AG04450 (cell line): ENCODE measurements at regions not wholly inside any gene's neighbourhood (a gene's known extent, or its start where the extent isn't known, plus 50 kb on each side); places are given as distances from the start of the nearest gene placed in this dataset.

Source experiments
- CTCF ChIA-PET: fragments of 300-600, 350-600 bp; formaldehyde crosslinking; extraction: SDS; loops from one replicate; lab custom pipeline; 2022; ENCODE audit warnings: antibody characterized with exemption, inconsistent platforms; lab: Charles Lee
- POLR2A ChIA-PET: fragments of 350-600 bp; formaldehyde crosslinking; extraction: SDS; loops from one replicate; lab custom pipeline; 2021; ENCODE audit warnings: antibody characterized with exemption, inconsistent platforms; lab: Yijun Ruan, JAX
- DNase-seq: peaks from one replicate; pipeline ENCODE4 v3.0.0-alpha.2; 2011; ENCODE audit warnings: low read depth, low spot score
- H3K27ac ChIP-seq: one replicate; pipeline ENCODE4 v1.5.1; 2012; ENCODE audit warnings: low read depth, low read length, control low read depth
- H3K27me3 ChIP-seq: one replicate; pipeline ENCODE4 v1.6.0; 2012; ENCODE audit warnings: low read length; ENCODE audit not compliant: control insufficient read depth, insufficient read depth
- H3K4me3 ChIP-seq: 2 replicates; pipeline ENCODE4 v1.5.1; 2011; ENCODE audit warnings: mild to moderate bottlenecking, low read depth, low read length, control low read depth
- H3K9me3 ChIP-seq: 2 replicates; pipeline ENCODE4 v1.5.1; 2012; ENCODE audit warnings: low read length; ENCODE audit not compliant: control insufficient read depth, insufficient read depth
- TF ChIP-seq, protein P1 (sequence below): IDR thresholded peaks from 2 replicates; pipeline ENCODE4 v1.5.1; 2011; ENCODE audit warnings: low read depth, low read length, control low read depth, inconsistent platforms

DNA sequence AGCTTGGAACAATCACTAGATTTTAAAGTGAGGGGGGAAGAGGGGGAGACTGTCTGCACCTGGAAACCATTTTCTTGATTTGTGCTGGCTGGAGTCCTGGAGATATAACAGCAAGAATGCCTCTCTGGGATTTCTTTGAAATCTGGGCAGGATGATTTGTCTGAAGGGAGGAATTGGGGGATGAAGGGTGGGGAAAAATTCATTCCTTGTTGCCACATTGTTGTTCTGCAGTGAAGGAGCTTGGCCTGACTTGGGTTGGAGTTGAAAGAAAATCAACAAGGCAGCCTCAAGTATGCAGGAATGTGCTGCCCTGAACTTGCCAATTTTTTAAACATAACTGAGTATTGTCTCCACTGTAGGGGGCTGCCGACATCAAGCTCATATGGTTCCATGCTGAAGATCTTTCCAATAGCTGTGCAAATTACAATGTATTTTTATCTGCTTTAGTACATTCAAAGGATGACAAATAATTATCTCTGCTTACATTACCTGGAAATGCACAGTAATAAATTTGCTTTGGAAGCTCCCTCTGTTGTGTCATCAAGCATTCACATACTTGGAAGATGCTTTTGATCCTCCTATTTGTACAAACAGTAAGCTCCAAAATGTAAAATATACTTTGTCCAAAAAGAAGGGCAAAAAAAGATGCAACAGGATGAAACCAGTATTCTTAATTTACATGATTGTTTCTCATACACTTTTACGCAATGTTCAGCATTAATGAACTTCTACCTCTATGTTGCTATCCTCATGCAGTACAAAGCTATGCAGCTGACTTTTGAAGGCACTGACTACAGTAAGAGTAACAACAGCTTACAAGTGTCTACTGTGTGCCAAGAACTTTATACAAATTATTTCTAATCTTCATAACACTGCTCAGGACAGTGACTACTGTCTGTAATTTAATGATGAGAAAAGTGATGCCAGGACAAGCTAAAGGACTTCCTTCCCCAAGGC lies 627.9 kb upstream of the KLF12 start:
- Histone ChIP-seq H3K27me3 (no peaks in the 10 kb centered on the region), H3K4me3 (no peak overlapping the region), H3K27ac (no peak overlapping the region), H3K9me3 (no peaks in the 10 kb centered on the region)
- POLR2A ChIA-PET = no interaction called here
- TF ChIP-seq, protein P1, sequence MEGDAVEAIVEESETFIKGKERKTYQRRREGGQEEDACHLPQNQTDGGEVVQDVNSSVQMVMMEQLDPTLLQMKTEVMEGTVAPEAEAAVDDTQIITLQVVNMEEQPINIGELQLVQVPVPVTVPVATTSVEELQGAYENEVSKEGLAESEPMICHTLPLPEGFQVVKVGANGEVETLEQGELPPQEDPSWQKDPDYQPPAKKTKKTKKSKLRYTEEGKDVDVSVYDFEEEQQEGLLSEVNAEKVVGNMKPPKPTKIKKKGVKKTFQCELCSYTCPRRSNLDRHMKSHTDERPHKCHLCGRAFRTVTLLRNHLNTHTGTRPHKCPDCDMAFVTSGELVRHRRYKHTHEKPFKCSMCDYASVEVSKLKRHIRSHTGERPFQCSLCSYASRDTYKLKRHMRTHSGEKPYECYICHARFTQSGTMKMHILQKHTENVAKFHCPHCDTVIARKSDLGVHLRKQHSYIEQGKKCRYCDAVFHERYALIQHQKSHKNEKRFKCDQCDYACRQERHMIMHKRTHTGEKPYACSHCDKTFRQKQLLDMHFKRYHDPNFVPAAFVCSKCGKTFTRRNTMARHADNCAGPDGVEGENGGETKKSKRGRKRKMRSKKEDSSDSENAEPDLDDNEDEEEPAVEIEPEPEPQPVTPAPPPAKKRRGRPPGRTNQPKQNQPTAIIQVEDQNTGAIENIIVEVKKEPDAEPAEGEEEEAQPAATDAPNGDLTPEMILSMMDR = no peak
- no peak for DNase-seq
- CTCF ChIA-PET = no interaction called here

DNA sequence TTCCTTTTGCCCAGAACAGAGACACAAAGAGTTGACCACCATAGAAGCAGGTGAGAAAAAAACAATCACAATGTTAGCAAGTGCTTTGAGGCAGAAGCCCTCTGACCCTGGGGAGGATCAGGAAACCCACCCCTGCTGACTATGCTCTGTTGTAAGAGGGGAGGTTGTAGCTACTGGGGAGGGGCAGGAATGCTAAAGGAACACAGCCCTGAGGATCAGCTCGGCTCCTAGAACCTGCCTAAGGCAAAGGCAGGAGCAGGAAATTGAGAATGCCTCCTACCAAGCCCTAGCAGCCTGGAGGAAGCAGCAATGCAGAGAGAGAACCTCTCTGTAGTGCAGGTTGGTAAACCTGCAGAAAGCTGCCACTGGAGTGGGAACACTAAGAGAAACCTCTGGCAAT lies 624.0 kb upstream of the KLF12 start:
- TF ChIP-seq, protein P1 = no peak
- Histone ChIP-seq H3K27me3 (no peaks in the 10 kb centered on the region), H3K27ac (no peak overlapping the region), H3K4me3 (no peak overlapping the region), H3K9me3 (no peaks in the 10 kb centered on the region)
- CTCF ChIA-PET = no interaction called here
- no peak for DNase-seq
- POLR2A ChIA-PET = no interaction called here

DNA sequence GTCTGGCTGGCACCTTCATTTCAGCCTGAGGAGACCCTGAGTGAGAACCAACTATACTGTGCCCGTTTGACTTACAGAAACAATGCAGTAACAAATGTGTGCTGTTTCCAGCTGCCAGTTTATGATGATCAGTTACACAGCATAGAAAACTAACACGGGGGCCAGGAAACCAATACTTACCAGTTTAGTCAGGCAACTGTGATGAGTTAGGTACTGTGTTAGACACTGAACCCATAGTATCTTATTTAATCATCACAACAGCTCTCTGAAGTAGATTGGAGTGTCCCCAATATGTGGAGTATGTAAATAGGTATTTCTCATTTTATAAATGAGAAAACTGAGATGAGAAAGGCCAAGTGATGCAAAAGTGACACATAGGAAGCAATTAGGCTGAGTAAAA lies 620.9 kb upstream of the KLF12 start:
- Histone ChIP-seq H3K4me3 (no peak overlapping the region), H3K27ac (no peak overlapping the region), H3K9me3 (no peaks in the 10 kb centered on the region), H3K27me3 (no peaks in the 10 kb centered on the region)
- no peak for DNase-seq
- CTCF ChIA-PET = no interaction called here
- POLR2A ChIA-PET = no interaction called here
- TF ChIP-seq, protein P1 = no peak

DNA sequence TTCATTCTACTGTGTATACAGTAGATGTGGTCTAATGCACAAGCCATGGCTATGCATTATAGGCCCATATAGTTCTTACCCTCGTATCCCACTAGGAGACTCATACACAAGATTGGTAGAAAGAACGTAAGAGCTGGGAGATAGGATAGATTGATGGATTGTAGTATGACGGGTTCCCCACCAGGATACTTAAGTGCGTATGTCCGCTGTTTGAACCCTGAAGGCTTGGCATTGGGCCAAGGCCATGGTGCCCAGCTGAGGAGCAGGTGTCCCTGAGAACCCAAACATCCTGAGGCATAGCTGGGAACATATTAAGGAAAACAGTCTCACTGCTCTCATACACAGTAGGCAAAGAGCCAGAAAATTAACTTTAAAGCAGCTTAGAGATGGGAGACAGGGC lies 617.5 kb upstream of the KLF12 start:
- H3K27ac ChIP-seq = no peak overlapping the region
- ChIA-PET CTCF (no interaction called here), POLR2A (no interaction called here)
- no peak overlapping the region for H3K4me3 ChIP-seq
- no peak for DNase-seq
- H3K9me3 ChIP-seq = no peaks in the 10 kb centered on the region
- H3K27me3 ChIP-seq = no peaks in the 10 kb centered on the region
- TF ChIP-seq, protein P1 = no peak

DNA sequence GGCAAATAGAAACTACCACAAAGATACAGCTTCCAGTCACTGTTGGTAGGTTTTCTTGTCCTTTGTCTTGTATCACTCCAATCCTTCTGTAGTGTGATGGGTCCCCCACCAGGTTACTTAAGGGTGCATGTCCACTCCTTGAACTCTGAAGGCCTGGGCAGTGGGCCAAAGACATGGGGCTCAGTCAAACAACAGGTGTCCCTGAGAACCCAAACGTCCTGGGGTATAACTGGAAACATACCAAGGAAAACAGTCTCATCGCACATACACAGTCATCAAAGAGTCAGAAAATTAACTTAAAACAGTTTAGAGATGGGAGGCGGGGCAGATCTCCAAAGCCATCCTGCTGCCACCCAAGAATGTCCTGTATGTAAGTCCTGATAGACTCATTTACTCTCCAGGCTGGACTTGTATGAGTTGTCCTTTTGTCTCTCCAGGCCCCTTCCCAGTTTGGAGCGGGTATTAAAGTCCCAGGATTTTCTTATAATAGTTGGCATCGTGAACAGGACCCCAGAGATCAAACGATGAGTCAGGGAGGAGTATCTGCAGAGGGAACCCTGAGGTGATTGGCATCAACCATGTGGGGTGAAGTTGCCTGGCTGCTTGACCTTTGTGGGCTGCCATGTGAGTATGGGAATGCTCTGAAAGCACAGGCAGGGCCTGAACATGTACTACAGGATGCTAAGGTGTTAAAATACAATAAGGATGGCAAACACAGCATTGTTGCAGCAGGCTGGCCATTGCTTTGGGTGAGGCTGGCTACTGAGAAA lies 613.2 kb upstream of the KLF12 start:
- CTCF ChIA-PET = no interaction called here

More for the DNA sequence above, 613.2 kb upstream of the KLF12 start:
- no peak overlapping the region for H3K27ac ChIP-seq
- H3K27me3 ChIP-seq = no peaks in the 10 kb centered on the region
- no peak for DNase-seq
- H3K9me3 ChIP-seq = no peaks in the 10 kb centered on the region
- H3K4me3 ChIP-seq = no peak overlapping the region
- POLR2A ChIA-PET = no interaction called here
- TF ChIP-seq, protein P1 = no peak
